Neural progenitor cell (in vitro differentiated cells): ENCODE measurements at regions not wholly inside any gene's neighbourhood (a gene's known extent, or its start where the extent isn't known, plus 50 kb on each side); places are given as distances from the start of the nearest gene placed in this dataset.

Source experiments
- CTCF ChIP-seq: fragments of 200-600 bp; sonication (generic); IDR thresholded peaks from 2 replicates; pipeline ENCODE4 v1.5.1; 2017; ENCODE audit warnings: antibody characterized with exemption, mild to moderate bottlenecking
- EZH2 ChIP-seq: fragments of 200-600 bp; sonication (generic); IDR thresholded peaks from 2 replicates; pipeline ENCODE4 v1.6.1; 2017; ENCODE audit warnings: antibody characterized with exemption, mild to moderate bottlenecking, moderate library complexity
- EZH2phosphoT487 ChIP-seq: fragments of 200-600 bp; sonication (generic); IDR thresholded peaks from 2 replicates; pipeline ENCODE4 v1.6.1; 2017; ENCODE audit warnings: antibody characterized with exemption

GRCh38 chr5:103667068-103667467 is 104.5 kb upstream of the NUDT12 start:
- TF ChIP-seq CTCF (no peak), EZH2phosphoT487 (no peak), EZH2 (no peak)
